Nephron (organoid): ENCODE measurements at regions not wholly inside any gene's neighbourhood (a gene's known extent, or its start where the extent isn't known, plus 50 kb on each side); places are given as distances from the start of the nearest gene placed in this dataset.

Experiments used
- H3K27ac Mint-ChIP-seq, 3 experiments: 2 replicates each; pipeline ENCODE4 v1.8.0; 2020; ENCODE audit warnings: mixed read lengths in 3 of 3, mild to moderate bottlenecking in 2 of 3, moderate library complexity in 1 of 3
- H3K27me3 Mint-ChIP-seq: 2 replicates; pipeline ENCODE4 v1.8.0; 2021; ENCODE audit warnings: low read depth, mild to moderate bottlenecking, moderate library complexity, mixed read lengths
- H3K36me3 Mint-ChIP-seq: 2 replicates; pipeline ENCODE4 v1.8.0; 2020; ENCODE audit warnings: low read depth, mixed read lengths
- H3K4me1 Mint-ChIP-seq: 2 replicates; pipeline ENCODE4 v1.8.0; 2020; ENCODE audit warnings: mixed read lengths
- H3K4me3 Mint-ChIP-seq, 3 experiments: 2 replicates each; pipeline ENCODE4 v1.8.0; 2020; ENCODE audit warnings: mild to moderate bottlenecking in 3 of 3, mixed read lengths in 3 of 3, moderate library complexity in 2 of 3
- H3K9me3 Mint-ChIP-seq: 2 replicates; pipeline ENCODE4 v1.8.0; 2020; ENCODE audit warnings: mixed read lengths
- CTCF ChIP-seq, 3 experiments: fragments of 200-600 bp; sonication (generic); IDR thresholded peaks; one replicate each; pipeline ENCODE4 v1.5.0; 2021; ENCODE audit warnings: antibody characterized with exemption in 3 of 3; ENCODE audit not compliant: unreplicated experiment in 3 of 3

GRCh38 chr17:53390575-53390974 lies 432.2 kb upstream of the KIF2B start:
- H3K27me3 Mint-ChIP-seq, result no peaks in the 10 kb centered on the region
- H3K4me3 Mint-ChIP-seq, result no peak overlapping the region

GRCh38 chr17:53387745-53388144 lies 435.0 kb upstream of the KIF2B start:
- H3K36me3 Mint-ChIP-seq, result no peaks in the 10 kb centered on the region
- H3K27ac Mint-ChIP-seq, result no peak overlapping the region
- no peaks in the 10 kb centered on the region for H3K27me3 Mint-ChIP-seq
- no peak for TF ChIP-seq CTCF (IDR thresholded peaks at IDR 0.05; ENCODE audit: unreplicated experiment in 3 of 3)
- peaks cover 5% of the 10 kb centered on the region for H3K4me1 Mint-ChIP-seq
- no peak overlapping the region for H3K4me3 Mint-ChIP-seq
- H3K9me3 Mint-ChIP-seq, result no peaks in the 10 kb centered on the region

More at GRCh38 chr17:53390575-53390974, 432.2 kb upstream of the KIF2B start:
- no peak for TF ChIP-seq CTCF (IDR thresholded peaks at IDR 0.05; ENCODE audit: unreplicated experiment in 3 of 3)
- Mint-ChIP-seq H3K36me3 (no peaks in the 10 kb centered on the region), H3K9me3 (no peaks in the 10 kb centered on the region), H3K27ac (no peak overlapping the region), H3K4me1 (peaks cover 5% of the 10 kb centered on the region)

- no peak overlapping the region for H3K4me3 Mint-ChIP-seq
- peak overlapping the region in 1 of 3 experiments; percentile 5 for H3K27ac Mint-ChIP-seq
- H3K36me3 Mint-ChIP-seq, result no peaks in the 10 kb centered on the region
- TF ChIP-seq CTCF (IDR thresholded peaks at IDR 0.05; ENCODE audit: unreplicated experiment in 3 of 3), result no peak
- no peaks in the 10 kb centered on the region for H3K27me3 Mint-ChIP-seq
- peaks cover 3% of the 10 kb centered on the region for H3K9me3 Mint-ChIP-seq
- H3K4me1 Mint-ChIP-seq, result peaks cover 14% of the 10 kb centered on the region
Measured at GRCh38 chr17:53353919-53354351, 468.8 kb upstream of the KIF2B start.

- no peak for TF ChIP-seq CTCF (IDR thresholded peaks at IDR 0.05; ENCODE audit: unreplicated experiment in 3 of 3)
- H3K4me1 Mint-ChIP-seq, result no peaks in the 10 kb centered on the region
- no peaks in the 10 kb centered on the region for H3K27me3 Mint-ChIP-seq
- H3K9me3 Mint-ChIP-seq, result peaks cover 5% of the 10 kb centered on the region
- no peak overlapping the region for H3K27ac Mint-ChIP-seq
- no peaks in the 10 kb centered on the region for H3K36me3 Mint-ChIP-seq
- no peak overlapping the region for H3K4me3 Mint-ChIP-seq
Measured at GRCh38 chr17:53344778-53345177, 477.9 kb upstream of the KIF2B start.

- peaks cover 14% of the 10 kb centered on the region for H3K9me3 Mint-ChIP-seq
- no peak for TF ChIP-seq CTCF (IDR thresholded peaks at IDR 0.05; ENCODE audit: unreplicated experiment in 3 of 3)
- H3K27ac Mint-ChIP-seq, result no peak overlapping the region
- no peak overlapping the region for H3K4me3 Mint-ChIP-seq
- no peaks in the 10 kb centered on the region for H3K27me3 Mint-ChIP-seq
- no peaks in the 10 kb centered on the region for H3K36me3 Mint-ChIP-seq
- H3K4me1 Mint-ChIP-seq, result no peaks in the 10 kb centered on the region
Measured at GRCh38 chr17:53336281-53336680, 486.4 kb upstream of the KIF2B start.

- H3K4me1 Mint-ChIP-seq, result no peaks in the 10 kb centered on the region
- no peaks in the 10 kb centered on the region for H3K36me3 Mint-ChIP-seq
- no peak for TF ChIP-seq CTCF (IDR thresholded peaks at IDR 0.05; ENCODE audit: unreplicated experiment in 3 of 3)
Measured at GRCh38 chr17:53335443-53335842, 487.3 kb upstream of the KIF2B start.

More at GRCh38 chr17:53335443-53335842, 487.3 kb upstream of the KIF2B start:
- Mint-ChIP-seq H3K9me3 (peaks cover 14% of the 10 kb centered on the region), H3K27ac (no peak overlapping the region), H3K4me3 (no peak overlapping the region), H3K27me3 (no peaks in the 10 kb centered on the region)
